Inflammatory macrophage (primary cell): ENCODE measurements at regions not wholly inside any gene's neighbourhood (a gene's known extent, or its start where the extent isn't known, plus 50 kb on each side); places are given as distances from the start of the nearest gene placed in this dataset.

Experiments
- DNase-seq, 2 donors: peaks; one replicate each; pipeline ENCODE4 v3.0.0-alpha.2; 2020 to 2022

GRCh38 chr6:14706378-14706929 lies 539.4 kb upstream of the JARID2 start:
- DNase-seq: peak; percentile 94 to 99

GRCh38 chr6:14707276-14707675 lies 538.6 kb upstream of the JARID2 start:
- peak; percentile 52 to 54 for DNase-seq

GRCh38 chr6:14707971-14708465 lies 537.9 kb upstream of the JARID2 start:
- DNase-seq: no peak

- no peak for DNase-seq
These were observed 536.7 kb upstream of the JARID2 start for GRCh38 chr6:14709066-14709670.

GRCh38 chr6:14709900-14710299 lies 536.0 kb upstream of the JARID2 start:
- no peak for DNase-seq

- no peak for DNase-seq
These were observed 535.4 kb upstream of the JARID2 start for GRCh38 chr6:14710421-14710820.

- peak; percentile 81 to 87 for DNase-seq
These were observed 534.7 kb upstream of the JARID2 start for GRCh38 chr6:14711056-14711703.

- no peak for DNase-seq
These were observed 534.0 kb upstream of the JARID2 start for GRCh38 chr6:14711704-14712379.

- DNase-seq: peak; percentile 60 to 85
These were observed 532.6 kb upstream of the JARID2 start for GRCh38 chr6:14713008-14713960.

GRCh38 chr6:14713966-14714631 lies 531.8 kb upstream of the JARID2 start:
- DNase-seq: no peak

GRCh38 chr6:14715076-14715475 lies 530.8 kb upstream of the JARID2 start:
- DNase-seq: no peak

- no peak for DNase-seq
These were observed 529.2 kb upstream of the JARID2 start for GRCh38 chr6:14716499-14717146.

GRCh38 chr6:14717307-14717706 lies 528.6 kb upstream of the JARID2 start:
- peak; percentile 48 to 72 for DNase-seq

GRCh38 chr6:14718861-14719260 lies 527.0 kb upstream of the JARID2 start:
- DNase-seq: no peak

- peak; percentile 81 to 95 for DNase-seq
These were observed 526.6 kb upstream of the JARID2 start for GRCh38 chr6:14719270-14719669.

- no peak for DNase-seq
These were observed 525.3 kb upstream of the JARID2 start for GRCh38 chr6:14720411-14721102.

- DNase-seq: peak; percentile 89 to 91
These were observed 524.6 kb upstream of the JARID2 start for GRCh38 chr6:14721103-14721758.

GRCh38 chr6:14722001-14722562 lies 523.8 kb upstream of the JARID2 start:
- DNase-seq: no peak

- no peak for DNase-seq
These were observed 523.2 kb upstream of the JARID2 start for GRCh38 chr6:14722704-14723103.
